HG02759 (cell line): ENCODE measurements at regions not wholly inside any gene's neighbourhood (a gene's known extent, or its start where the extent isn't known, plus 50 kb on each side); places are given as distances from the start of the nearest gene placed in this dataset.

Experiments
- ATAC-seq: cut with Tn5 transposase; IDR thresholded peaks from one replicate; pipeline ENCODE4 v1.9.1; 2021; ENCODE audit warnings: mild to moderate bottlenecking, moderate library complexity; ENCODE audit not compliant: unreplicated experiment

DNA sequence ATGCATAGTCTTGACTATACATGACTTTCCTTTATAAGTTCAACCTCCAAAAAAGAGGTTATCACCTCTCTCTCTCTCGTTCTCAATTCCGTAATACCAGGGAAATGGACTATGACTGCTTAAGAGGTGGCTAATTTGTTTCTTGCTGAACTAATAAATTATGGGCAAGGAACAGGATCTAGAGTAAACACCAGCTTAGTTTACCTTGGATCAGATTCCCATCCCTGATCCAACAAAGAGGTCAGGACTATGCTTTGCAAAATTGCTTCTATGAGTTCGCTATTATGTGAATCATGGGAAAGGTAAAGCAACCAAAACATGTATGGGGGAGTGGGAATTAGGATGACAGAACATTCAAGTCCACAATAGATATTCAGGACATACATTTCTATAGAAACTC, 630.7 kb downstream of the HACE1 start:
- ATAC-seq, result no peak

DNA sequence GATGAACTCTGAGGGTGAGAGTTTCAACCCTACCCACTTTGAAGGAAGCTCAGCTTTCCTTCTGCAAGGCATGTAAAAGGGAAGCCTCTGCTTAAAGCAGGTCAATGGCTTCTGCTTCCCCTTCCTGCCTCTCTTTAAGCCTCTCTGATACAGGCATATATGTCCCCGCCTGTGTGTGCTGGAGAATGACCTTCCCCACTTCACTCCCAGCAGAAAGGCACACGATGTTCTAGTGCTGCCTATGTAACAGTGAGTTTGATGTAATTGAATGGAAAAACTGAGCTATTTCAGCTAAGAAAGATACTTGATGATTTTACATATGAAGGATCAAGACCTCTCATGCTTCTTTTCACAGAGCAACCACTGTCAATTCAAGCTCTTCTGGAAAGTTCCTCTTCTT, 632.2 kb downstream of the HACE1 start:
- no peak for ATAC-seq

DNA sequence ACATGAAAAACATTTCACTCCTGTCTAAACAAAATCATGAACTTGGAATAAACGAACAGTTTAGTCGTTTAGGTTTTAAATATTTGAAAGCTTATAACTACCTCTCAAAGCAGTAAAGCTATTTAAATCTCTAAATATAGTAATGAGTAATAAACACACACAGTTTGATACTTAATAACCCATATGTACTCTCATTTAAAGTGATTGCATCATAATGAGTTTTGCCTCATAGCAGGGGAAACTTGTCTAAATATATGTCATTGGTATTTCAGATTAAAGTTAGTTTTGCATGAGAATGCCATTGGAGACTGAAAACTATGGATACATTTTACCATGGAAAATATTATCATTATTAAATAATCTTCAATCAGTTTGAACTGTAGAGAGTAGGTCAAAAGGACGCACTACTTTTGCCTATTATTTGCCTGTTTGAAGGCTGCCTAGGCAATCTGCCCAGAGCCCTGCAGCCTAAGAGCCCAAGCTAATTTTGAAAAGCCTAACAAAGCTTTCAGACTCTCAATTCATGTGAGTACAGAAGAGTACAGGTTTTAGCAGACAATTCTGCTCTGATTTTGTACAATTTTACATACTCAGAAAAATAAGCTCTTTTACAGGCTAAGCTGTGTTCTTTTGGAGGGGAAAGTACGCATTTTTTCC, 632.8 kb downstream of the HACE1 start:
- ATAC-seq, result no peak

DNA sequence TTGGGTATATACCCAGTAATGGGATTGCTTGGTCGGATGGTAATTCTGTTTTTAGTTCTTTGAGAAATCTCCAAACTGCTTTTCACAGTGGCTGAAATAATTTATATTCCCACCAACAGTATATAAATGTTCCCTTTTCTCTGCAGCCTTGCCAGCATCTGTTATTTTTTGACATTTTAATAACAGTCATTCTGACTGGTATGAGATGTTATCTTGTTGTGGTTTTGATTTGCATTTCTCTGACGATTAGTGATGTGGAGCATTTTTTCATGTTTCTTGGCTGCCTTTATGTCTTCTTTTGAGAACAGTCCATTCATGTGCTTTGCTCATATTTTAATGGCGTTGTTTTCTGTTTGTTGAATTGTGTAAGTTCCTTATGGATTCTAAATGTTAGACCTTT, 641.6 kb downstream of the HACE1 start:
- no peak for ATAC-seq

DNA sequence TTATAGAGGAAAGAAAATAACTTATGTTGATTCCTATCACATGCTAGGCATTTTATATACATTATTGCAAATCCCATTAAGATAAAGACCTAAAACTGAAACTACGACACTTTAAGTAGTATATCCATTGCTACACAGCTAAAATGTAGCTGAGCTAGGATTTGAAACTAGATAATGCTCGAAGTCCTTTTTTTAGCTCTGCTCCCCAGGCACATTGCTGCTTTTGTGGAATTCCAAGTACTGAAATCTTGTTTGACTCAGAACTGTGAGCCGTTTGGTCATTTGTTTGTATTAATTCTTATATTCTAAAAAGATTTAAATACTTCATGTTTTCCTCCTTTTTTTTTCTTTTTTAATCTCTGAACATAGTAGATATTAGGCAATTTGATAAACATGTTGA, 644.8 kb downstream of the HACE1 start:
- no peak for ATAC-seq

DNA sequence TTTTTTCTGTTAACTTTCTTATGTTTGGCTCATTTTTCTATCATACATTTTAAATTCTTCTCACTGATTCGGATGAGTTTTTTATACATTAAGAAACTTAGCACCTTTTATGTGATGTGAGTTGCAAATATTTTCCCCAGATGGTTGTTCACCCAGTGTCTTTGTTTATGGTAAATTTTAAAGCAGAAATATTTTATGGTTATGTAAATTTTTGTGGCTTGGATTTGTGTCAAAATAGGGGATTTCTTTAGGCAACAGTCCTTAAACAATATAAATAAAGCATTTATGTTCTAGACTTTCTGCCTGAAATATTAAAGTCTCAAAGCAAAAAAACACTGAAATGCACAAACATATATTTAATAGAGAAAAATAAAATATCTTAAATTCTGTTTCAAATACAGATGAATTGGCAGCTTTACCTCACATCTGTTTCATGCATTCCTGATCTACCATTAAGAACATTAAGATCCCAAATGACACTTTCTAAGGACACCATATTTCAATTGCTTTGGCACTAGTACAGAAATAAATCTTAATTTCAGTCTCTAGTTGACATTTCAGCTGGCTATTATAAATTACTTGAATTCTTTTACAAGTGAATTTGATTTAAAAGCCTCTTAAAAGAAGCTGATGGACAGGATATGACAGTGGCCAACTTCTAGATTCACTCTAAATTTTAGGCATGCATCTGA, 646.6 kb downstream of the HACE1 start:
- ATAC-seq, result no peak

DNA sequence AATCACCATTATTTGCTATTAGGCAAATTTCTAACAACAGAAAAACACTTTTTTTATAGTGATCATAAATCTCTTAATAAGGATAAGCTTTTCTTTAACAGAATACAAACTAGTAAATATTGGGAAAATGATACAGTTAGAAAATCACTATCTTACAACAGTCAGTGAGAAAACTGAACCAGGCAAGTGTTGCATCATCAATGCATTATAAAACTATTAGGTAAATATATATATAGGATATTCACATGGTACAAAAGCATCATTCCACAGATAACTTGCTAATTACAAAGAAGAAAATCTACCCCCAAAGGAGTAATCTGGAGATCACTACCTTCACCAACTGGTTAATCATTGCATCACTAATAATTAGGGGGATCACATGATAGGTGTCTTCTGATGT, 652.1 kb downstream of the HACE1 start:
- no peak for ATAC-seq

DNA sequence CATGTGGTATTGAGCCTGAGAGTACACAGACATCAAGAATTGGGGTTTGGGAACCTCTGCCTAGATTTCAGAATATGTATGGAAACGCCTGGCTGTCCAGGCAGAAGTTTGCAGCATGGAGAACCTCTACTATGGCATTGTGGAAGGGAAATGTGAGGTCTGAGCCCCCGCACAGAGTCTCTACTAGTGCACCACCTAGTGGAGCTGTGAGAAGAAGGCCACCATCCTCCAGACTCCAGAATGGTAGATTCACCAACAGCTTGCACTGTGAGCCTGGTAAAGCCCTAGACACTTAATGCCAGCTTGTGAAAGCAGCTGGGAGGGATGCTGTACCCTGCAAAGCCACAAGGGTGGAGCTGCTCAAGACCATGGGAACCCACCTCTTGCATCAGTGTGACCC, 658.2 kb downstream of the HACE1 start:
- no peak for ATAC-seq

DNA sequence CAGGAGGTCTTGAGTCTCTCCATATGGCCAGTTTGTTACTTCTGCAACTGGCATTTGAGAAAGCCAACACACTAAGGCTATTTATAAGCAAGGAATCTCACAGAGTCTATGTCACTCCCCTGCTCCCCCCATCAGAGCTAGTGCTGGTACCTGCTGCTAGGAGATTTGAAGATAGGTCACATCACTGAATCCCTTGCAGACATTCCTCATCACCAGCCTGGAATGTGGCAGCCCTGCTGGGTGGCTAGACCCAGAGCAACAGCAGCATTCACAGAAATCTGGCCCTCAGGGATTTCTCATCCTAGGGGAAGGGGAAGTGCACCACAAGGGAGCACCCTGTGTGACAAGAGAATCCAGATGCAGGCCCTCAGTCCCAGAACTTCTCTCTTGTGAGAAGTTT, 672.1 kb downstream of the HACE1 start:
- ATAC-seq, result no peak

DNA sequence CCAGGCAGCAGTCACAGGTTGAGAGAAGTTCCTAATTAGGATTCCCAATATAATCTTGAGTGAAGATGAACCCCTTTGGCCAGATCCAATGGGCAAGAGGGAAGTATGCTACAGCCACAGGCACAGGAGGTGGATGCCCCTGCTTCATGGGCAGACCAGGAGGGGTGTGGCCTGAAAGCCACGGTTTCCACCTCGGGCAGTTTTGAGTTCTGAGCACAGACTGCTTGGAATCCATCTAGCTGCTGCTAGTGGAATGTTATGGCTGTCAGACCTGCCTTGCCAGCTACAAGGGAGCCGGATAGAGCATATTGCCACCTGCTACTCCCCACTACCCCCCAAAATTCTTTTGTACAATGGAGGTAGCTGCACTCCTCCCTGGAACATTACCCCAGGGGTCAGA, 672.9 kb downstream of the HACE1 start:
- ATAC-seq, result no peak

DNA sequence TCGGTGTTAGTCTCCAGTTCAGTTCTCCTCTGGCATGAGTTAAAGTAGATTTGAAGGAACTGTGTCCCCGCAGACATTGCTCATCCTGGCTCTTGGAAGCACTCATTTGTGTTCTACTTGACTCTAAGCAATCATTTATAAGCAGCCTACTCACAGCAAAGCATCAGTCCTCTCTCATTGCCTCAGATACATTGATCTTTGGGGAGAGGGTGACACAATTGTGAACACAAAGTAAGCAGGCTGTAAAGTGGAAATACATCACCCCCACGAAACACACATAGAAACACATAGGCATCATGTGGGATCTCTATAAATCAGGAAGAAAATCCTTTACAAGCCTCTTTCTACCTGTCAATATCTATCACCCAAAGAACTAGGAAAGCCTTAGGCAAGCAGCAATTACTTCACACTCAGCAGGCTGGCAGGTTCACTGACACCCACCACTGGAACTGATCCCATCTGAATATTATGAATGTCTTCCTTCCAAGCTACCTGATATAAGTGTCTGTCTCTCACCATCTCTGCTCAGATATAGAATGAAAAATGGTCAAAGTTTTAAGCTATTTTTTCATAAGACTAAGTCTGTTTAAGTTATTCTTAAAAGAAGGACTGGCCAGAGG, 675.8 kb downstream of the HACE1 start:
- no peak for ATAC-seq

DNA sequence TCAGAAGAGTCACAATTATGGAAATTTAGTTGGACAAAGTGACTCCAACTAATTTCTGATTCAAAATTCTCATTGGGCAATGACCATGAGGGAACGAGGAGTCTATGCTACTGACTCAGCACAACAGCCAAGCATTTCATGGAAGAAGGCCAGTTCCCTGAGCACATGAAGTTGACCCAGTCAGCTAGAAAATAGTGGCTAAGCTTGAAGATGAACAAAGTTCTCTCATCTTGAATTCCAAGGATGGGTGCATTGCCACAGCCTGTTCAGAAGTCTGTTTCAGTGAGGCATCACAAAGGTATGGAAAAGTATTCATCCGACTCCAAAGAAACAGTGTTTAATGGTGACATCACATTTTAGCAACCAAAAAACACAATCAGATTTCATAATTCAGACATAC, 676.9 kb downstream of the HACE1 start:
- ATAC-seq, result no peak

DNA sequence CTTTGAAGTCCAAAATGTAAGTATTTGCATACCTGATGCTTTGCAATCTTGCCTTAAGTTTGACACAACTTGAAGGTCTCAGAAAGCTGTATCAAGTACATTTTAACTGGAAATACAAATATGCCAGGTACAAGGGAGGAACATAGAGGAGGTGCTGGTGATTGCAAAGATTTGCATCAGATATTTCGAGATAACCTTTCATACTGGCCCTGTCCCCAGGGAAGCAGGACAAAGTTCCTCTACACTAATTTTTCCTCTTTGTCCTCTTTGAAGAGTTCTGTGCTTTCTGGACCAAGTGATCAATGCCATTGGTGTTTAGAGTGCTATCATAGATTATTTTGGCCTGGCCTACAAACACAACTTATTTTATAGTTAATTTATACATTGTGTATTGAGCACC, 686.1 kb downstream of the HACE1 start:
- no peak for ATAC-seq

DNA sequence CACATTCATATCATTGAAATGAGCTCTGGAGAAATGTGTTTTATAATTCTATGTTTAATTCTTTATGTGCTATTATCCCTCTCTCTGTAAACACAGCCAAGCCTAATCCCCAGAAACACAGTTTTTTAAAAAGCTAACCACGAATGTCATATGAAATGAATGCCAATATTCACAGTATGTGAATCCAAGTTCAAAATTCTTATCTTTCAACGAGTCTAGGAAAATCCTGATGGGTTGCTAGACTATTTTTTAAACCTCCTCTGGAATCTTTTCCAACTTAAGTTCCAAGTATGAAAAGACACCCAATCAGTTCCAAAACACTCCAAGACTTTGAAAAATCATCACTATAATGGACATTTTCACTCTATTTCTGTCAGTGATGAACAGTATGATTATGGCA, 689.3 kb downstream of the HACE1 start:
- ATAC-seq, result no peak

DNA sequence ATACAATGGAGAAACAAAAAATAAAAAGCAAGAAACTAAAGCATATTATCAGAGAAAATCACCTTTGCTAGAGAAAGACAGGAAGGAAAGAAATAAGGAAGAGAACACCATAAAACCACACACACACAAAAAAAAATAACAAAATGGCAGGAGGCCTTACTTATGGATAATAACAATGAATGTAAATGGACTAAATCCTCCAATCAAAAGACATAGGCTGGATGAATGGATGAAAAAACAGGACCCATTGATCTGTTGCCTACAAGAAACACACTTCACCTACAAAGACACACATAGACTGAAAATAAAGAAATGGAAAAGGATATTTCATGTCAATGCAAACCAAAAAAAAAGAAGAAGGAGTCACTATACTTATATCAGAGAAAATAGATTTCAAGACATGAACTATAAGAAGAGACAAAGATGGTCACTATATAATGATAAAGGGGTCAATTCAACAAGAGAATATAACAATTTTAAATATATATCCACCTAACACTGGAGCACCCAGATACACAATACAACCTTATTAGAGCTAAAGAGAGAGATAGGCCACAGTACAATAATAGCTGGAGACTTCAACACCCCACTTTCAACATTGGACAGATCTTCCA, 693.6 kb downstream of the HACE1 start:
- no peak for ATAC-seq

DNA sequence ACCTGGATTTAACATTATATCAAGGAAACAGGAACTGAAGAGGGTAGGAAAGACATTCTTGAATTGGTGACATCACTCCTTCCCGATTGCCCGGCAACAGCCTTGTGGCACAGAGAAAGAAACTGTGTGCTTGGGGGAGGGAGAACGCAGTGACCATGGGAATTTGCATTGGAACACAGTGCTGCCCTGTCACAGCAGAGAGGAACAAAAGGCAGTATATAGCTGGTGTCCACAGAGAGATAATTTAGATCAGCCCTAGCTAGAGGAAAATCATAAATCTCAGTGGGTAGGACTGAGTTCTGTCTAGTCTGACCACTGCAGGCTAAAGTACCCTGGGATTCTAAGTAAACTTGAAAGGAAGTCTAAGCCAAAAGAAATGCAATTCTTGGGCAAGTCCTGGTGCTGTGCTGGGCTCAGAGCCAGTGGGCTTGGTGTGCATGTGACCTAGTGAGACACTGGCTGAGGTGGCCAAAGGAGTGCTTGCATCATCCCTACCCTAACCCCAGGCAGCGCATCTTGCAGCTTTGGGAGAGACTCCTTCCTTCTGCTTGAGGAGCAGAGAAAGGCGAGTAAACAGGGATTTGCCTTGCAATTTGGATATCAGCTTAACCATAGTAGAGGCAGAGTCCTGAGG, 697.6 kb downstream of the HACE1 start:
- ATAC-seq, result no peak

DNA sequence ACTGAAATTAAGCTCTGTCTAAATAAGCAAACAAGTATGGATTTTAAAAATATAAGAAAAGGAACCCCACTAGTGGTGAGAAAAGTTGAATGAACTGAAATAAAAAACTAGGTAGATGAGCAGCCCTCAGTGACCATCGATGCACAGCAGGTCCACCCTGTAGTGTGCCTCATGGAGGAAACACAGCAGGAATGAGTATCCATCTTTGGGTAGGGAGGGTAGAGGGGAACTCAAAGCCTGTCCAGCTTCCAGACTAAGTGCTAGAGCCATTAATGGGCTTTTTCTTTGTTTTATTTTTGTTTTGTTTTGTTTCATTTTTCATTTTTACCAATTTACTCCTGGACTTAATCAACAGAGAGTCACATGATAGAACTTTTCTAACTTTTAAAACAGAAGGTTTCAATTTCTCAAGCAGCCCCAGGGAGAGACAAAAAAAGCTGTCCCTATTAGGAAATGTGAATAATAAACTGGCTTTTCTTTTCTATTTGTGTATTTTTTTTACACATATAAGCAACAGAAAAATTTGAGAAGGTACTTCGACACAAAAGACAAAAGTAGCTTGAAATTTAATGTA, 700.6 kb downstream of the HACE1 start:
- ATAC-seq, result no peak

DNA sequence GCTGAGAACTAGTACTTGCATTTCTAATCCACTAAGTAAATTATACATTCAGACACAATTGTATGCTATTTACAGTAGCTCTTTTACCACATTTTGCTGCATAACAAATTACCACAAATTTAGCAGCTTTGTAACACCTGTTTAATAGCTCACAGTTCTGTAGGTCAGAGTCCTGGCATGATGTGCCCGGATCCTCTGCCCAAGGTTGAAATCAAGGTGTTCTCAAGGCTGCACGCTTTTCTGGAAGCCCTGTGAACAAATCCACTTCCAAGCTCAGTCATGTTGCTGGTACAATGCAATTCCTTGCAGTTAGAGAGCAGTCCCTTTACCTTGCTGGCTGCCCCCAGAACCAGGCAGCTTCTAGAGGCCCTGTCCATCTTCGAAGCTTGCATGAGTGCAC, 716.0 kb downstream of the HACE1 start:
- ATAC-seq, result no peak

DNA sequence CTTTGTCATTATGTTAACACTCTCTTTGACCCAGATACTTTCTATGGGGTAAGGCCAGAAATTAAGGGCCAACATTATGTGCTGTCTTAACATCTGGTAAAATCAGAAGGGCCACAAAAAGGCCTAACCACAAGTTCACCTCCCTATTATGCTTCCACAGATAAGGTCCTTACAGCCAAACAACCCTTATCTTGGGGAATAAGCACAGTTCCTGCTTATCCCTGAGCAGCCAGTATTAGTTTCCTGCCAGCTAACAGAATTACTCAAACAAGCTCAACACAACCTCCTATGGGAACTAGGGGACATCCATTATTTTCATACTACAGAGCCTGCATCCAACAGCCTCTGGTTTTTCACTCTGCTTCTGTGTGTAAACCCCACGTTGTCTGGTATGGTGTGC, 724.8 kb downstream of the HACE1 start:
- no peak for ATAC-seq

DNA sequence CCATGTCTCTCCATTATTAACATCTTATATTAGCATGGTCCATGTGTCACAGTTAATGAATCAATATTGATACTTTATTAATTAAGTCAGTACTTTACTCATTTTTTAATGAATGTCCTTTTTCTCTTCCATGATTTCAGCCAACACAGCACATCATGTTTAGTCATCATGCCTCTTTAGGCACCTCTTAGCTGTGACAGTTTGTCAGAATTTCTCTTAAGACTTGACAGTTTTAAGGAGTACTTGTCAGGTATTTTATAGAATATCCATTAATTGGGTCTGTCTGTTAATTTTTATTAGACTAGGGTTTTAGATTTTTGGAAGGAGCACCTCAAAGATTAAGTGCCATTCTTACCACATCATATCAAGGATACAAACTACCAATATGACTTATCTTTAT, 729.4 kb downstream of the HACE1 start:
- ATAC-seq, result no peak

DNA sequence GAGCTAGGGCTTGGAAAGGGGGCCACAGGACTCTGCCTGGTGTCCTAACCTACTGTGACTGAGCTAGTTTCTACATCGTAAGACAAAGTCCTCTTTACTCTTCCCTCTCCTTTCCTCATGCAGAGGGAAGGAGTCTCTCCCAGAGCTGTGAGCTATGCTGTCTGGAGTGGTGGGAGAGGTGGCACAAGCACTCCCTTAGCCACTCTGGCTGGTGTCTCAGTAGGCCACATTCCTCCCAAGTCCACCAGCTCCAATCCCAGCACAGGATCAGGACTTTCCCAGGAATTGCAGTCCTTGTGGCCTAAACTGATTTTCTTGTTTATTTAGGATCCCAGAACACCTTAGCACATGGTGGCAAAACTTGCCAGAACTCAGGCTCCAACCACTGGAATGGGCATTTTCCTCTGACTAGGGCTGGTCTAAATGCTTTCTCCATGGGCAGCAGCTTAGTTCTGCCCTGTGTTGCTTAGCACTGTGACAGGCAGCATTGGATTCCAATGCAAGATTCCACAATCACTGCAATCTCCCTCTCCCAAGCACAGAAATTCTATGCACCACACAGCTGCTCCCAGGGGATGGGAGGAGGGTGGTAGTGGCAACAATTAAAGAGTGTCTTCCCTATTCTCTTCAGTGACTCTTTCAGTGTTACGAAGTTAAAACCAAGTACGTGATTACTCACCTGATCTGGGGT, 733.3 kb downstream of the HACE1 start:
- no peak for ATAC-seq
